Fibroblast of pulmonary artery (primary cell): ENCODE measurements at regions not wholly inside any gene's neighbourhood (a gene's known extent, or its start where the extent isn't known, plus 50 kb on each side); places are given as distances from the start of the nearest gene placed in this dataset.

Experiments
- DNase-seq: peaks from one replicate; pipeline ENCODE4 v3.0.0-alpha.2; 2010; ENCODE audit warnings: low read depth
- H3K4me3 ChIP-seq: replicated peaks from 2 replicates; pipeline ENCODE4 v1.5.1; 2011; ENCODE audit warnings: low read depth, mild to moderate bottlenecking, control low read depth, low read length, moderate library complexity
- TF ChIP-seq, protein P1 (sequence below): IDR thresholded peaks from 2 replicates; pipeline ENCODE4 v1.5.1; 2011; ENCODE audit warnings: mild to moderate bottlenecking, control low read depth, low read length, inconsistent platforms; ENCODE audit errors: missing control alignments

DNA sequence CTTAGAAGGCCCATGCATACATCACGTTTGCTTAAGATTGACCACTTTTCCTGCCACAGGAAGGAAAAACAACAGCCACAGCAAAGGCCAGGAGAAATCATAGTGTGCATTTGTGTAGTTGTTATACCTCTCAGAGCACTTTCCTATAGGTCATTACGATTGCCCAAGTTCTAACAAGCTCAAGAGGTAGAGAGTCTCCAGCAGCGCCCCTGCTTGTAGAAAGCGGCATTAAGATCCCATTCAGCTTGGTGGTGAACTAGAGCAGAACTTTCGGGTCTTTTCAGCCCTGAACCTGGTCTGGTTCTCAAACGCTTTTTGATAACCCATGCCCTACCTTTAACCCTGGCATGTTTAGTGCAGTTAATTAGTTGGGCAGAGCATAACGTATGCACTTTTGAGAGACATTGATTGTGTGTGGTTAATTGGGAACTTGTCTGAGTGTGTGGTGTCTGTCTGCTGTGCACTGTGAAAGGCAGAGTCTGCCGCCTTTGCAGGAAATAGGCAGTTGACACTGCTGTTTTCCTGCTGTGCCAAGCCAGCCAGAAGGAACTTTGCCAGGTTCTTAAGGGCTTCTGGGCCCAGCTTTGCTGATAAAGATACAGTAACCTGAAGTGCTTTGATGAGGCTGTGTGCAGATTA lies 109.9 kb upstream of the CLMP start:
- no peak overlapping the region for H3K4me3 ChIP-seq
- no peak for DNase-seq
- TF ChIP-seq, protein P1, sequence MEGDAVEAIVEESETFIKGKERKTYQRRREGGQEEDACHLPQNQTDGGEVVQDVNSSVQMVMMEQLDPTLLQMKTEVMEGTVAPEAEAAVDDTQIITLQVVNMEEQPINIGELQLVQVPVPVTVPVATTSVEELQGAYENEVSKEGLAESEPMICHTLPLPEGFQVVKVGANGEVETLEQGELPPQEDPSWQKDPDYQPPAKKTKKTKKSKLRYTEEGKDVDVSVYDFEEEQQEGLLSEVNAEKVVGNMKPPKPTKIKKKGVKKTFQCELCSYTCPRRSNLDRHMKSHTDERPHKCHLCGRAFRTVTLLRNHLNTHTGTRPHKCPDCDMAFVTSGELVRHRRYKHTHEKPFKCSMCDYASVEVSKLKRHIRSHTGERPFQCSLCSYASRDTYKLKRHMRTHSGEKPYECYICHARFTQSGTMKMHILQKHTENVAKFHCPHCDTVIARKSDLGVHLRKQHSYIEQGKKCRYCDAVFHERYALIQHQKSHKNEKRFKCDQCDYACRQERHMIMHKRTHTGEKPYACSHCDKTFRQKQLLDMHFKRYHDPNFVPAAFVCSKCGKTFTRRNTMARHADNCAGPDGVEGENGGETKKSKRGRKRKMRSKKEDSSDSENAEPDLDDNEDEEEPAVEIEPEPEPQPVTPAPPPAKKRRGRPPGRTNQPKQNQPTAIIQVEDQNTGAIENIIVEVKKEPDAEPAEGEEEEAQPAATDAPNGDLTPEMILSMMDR = no peak

DNA sequence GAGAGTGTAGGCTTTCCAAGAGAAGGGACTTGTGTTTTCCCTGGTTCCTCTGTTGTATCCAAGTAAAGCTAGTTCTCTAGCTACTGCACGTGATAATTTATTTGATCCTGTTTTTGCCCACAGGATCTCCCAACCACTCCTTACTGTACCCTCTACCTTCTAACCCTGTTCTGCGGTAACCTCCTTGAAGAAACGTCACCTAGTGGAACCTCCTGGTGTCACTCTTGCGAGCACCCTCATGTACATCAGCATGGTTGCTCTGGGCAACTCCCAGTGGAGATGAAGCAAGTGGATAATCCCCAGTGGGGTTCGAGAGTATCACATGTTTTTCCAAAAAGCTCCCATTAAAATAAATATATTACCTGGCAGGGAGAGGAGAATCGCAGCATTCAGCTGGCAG lies 108.9 kb upstream of the CLMP start:
- TF ChIP-seq, protein P1 = no peak
- H3K4me3 ChIP-seq = no peak overlapping the region
- DNase-seq = no peak

DNA sequence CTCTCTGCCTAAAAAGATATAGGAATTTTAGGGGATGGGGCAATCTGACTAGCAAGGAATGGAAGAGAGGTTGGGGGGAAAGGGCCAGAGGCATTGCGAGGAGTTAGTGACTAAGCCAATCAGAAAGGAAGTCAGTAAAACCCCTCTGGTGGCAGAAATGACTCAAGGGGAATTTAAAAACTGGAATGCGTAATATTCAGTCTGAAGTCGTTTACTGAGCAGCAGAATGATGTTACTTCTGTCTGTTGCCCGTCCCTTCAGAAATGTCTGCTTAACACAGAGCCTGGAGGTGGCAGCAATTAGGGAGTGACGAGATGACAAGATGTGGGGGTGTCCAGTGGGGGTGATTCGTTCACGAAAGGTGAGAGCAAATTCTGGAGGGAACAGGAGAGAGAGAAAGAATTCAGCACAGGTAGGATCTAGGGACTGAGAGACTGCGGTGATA lies 107.7 kb upstream of the CLMP start:
- peak; percentile 54 for DNase-seq
- TF ChIP-seq, protein P1 = peak; percentile 15
- H3K4me3 ChIP-seq = no peak overlapping the region

DNA sequence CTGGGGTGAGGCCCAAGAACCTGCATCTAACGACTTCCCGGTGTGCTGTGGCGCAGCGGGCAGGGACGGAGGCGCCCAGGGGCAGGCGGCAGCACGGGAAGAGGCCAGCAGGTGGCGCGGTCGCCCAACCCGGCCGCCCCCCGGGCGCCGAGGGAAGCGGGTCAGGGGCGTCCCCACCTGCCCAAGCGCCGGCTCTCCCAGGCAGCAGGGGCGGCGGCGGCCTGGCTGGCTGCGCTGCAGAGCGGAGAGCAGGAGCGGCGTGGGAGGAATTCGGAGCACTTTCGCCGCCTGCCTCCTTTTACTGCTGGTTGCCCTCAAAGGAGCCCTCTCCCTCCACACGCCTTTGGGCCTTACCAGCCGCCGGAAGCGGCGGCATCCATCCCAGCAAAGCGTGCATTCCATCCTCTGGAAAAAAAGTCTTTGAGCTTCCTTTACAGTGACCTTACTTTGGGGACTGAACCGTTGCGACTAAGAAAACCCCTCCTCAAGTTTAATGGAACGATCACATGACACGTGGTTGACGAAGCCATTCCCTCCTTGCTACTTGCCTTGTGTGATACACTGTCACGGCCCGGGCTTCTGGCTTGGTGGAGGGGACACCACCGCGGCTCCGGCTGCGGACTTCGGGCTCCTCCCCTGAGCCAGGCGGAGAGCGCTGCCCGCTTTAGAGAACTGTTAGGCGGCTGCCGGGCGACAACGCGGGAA lies 106.8 kb upstream of the CLMP start:
- peak overlapping the region; percentile 40 for H3K4me3 ChIP-seq

DNA sequence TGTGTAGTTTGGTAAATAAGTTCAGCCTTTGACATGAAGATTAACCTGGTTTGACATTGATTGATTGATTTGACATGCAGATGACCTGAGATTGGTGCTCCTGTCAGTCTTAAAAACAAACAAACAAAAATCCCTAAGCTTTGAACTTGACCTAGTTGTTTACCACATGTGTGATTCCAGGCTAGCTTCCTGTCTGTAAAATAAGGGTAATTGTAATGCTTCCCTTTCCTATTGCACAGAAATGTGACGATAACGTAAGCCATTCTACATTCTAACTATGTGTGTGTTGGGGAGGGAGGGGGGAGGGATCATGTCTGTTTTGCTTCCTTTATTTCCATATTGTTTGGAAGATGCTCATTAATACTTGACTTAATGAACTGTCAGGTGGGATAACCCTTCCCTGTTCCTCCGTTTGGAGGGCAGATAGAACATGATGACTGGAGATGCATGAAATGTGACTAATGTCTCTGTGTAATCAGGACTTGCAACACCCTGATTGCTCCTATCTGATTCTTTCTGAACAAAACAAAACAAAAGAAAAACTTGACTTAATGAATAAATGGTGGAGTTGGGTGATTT lies 106.1 kb upstream of the CLMP start:
- no peak overlapping the region for H3K4me3 ChIP-seq
- peak; percentile 79 for DNase-seq

More for the DNA sequence above, 106.8 kb upstream of the CLMP start:
- TF ChIP-seq, protein P1 = peak; percentile 39
- DNase-seq = peak; percentile 39

DNA sequence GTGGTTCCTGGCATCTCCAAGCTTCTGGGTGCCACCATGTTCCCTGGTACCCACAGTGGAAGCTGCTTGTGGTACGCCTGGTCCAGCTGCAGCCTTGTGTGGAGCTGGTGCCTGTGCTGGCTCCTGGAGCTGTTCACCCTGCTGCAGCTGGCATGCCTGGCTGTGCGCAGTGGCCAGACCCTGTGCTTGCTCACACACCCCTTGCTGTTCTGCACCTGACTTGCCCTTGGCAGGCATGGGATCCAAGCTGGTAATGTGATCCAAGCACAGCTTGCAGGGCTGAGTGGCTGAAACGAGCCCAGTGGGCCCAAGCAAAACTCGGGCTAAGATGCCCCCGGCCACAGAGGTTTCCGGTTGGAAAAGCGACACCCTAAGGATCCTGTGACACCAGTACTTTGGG lies 104.7 kb upstream of the CLMP start:
- DNase-seq = no peak
- H3K4me3 ChIP-seq = no peak overlapping the region
- TF ChIP-seq, protein P1 = no peak

More for the DNA sequence above, 106.1 kb upstream of the CLMP start:
- TF ChIP-seq, protein P1 = no peak
